Neural cell (in vitro differentiated cells): ENCODE measurements at regions not wholly inside any gene's neighbourhood (a gene's known extent, or its start where the extent isn't known, plus 50 kb on each side); places are given as distances from the start of the nearest gene placed in this dataset.

Experiments used
- H2AFZ ChIP-seq: fragments of 200-600, 300-800 bp; sonication (generic), shearing (Covaris generic); 2 replicates; pipeline ENCODE4 v1.6.0; 2014; ENCODE audit warnings: low read depth, mild to moderate bottlenecking, antibody characterized with exemption, low read length, moderate library complexity
- H3F3A ChIP-seq: fragments of 200-600 bp; shearing (Covaris generic); 2 replicates; pipeline ENCODE4 v1.6.1; 2016; ENCODE audit warnings: mild to moderate bottlenecking, moderate library complexity, mixed read lengths, antibody characterized with exemption, low read length; ENCODE audit not compliant: insufficient read depth, poor library complexity, severe bottlenecking
- H3K27ac ChIP-seq: fragments of 200-600, 300-800 bp; sonication (generic), shearing (Covaris generic); 2 replicates; pipeline ENCODE4 v1.5.1; 2014; ENCODE audit warnings: mild to moderate bottlenecking, low read length, moderate library complexity
- H3K27me3 ChIP-seq: fragments of 300-800, 200-600 bp; sonication (generic), shearing (Covaris generic); 2 replicates; pipeline ENCODE4 v1.6.0; 2014; ENCODE audit warnings: mild to moderate bottlenecking, low read depth, low read length, moderate library complexity; ENCODE audit not compliant: insufficient read depth
- H3K36me3 ChIP-seq: fragments of 300-800, 200-600 bp; sonication (generic), shearing (Covaris generic); 2 replicates; pipeline ENCODE4 v1.5.1; 2014; ENCODE audit warnings: mild to moderate bottlenecking, antibody characterized with exemption, low read length, moderate library complexity; ENCODE audit not compliant: insufficient read depth
- H3K4me2 ChIP-seq: fragments of 300-800, 200-600 bp; sonication (generic), shearing (Covaris generic); 2 replicates; pipeline ENCODE4 v1.6.0; 2014; ENCODE audit warnings: mild to moderate bottlenecking, low read length
- H3K4me3 ChIP-seq: fragments of 300-800, 200-600 bp; sonication (generic), shearing (Covaris generic); 2 replicates; pipeline ENCODE4 v1.5.1; 2014; ENCODE audit warnings: mild to moderate bottlenecking, low read length, moderate library complexity
- H3K79me2 ChIP-seq: fragments of 200-600 bp; shearing (Covaris generic); replicated peaks from 2 replicates; pipeline ENCODE4 v1.6.0; 2014; ENCODE audit warnings: mild to moderate bottlenecking, low read length, moderate library complexity; ENCODE audit not compliant: insufficient read depth
- H3K9ac ChIP-seq: fragments of 300-800, 200-600 bp; sonication (generic), shearing (Covaris generic); 2 replicates; pipeline ENCODE4 v1.6.1; 2016; ENCODE audit warnings: mild to moderate bottlenecking, low read length, mixed read lengths
- H3K9me2 ChIP-seq: fragments of 200-600 bp; shearing (Covaris generic); 2 replicates; pipeline ENCODE4 v1.6.1; 2016; ENCODE audit warnings: mild to moderate bottlenecking, low read length, mixed read lengths; ENCODE audit not compliant: insufficient read depth
- H3K9me3 ChIP-seq: fragments of 200-600, 300-800 bp; sonication (generic), shearing (Covaris generic); 2 replicates; pipeline ENCODE4 v1.6.1; 2016; ENCODE audit warnings: mild to moderate bottlenecking, mixed run types, low read length, moderate library complexity, mixed read lengths
- H4K20me1 ChIP-seq: fragments of 200-600 bp; shearing (Covaris generic); 2 replicates; pipeline ENCODE4 v1.6.1; 2016; ENCODE audit warnings: mild to moderate bottlenecking, mixed run types; ENCODE audit not compliant: insufficient read depth
- CTCF ChIP-seq: fragments of 450-650 bp; IDR thresholded peaks from 2 replicates; pipeline ENCODE4 v1.5.1; 2014; ENCODE audit warnings: antibody characterized with exemption, mild to moderate bottlenecking, moderate library complexity; ENCODE audit not compliant: poor library complexity, severe bottlenecking
- EP300 ChIP-seq: fragments of 450-650 bp; conservative IDR thresholded peaks from 2 replicates; pipeline ENCODE4 v1.6.1; 2014; ENCODE audit warnings: antibody characterized with exemption, mild to moderate bottlenecking, moderate library complexity; ENCODE audit not compliant: poor library complexity, severe bottlenecking
- EZH2 ChIP-seq: fragments of 200-600, 300-800 bp; shearing (Covaris generic), sonication (generic); IDR thresholded peaks from 2 replicates; pipeline ENCODE4 v1.6.1; 2014; ENCODE audit warnings: antibody characterized with exemption, low read length, borderline replicate concordance, mild to moderate bottlenecking; ENCODE audit not compliant: insufficient read depth, poor library complexity, severe bottlenecking
- MXI1 ChIP-seq: fragments of 450-650 bp; conservative IDR thresholded peaks from 2 replicates; pipeline ENCODE4 v1.6.1; 2014; ENCODE audit warnings: antibody characterized with exemption, mild to moderate bottlenecking; ENCODE audit not compliant: poor library complexity, severe bottlenecking
- POLR2AphosphoS5 ChIP-seq: IDR thresholded peaks from 2 replicates; pipeline ENCODE4 v1.6.1; 2012
- RAD21 ChIP-seq: fragments of 450-650 bp; conservative IDR thresholded peaks from 2 replicates; pipeline ENCODE4 v1.6.1; 2014; ENCODE audit warnings: antibody characterized with exemption, mild to moderate bottlenecking, moderate library complexity
- SMC3 ChIP-seq: fragments of 450-650 bp; conservative IDR thresholded peaks from 2 replicates; pipeline ENCODE4 v1.6.1; 2014; ENCODE audit warnings: antibody characterized with exemption, mild to moderate bottlenecking, moderate library complexity; ENCODE audit not compliant: poor library complexity
- TAF1 ChIP-seq: IDR thresholded peaks from 2 replicates; pipeline ENCODE4 v1.6.1; 2012; ENCODE audit warnings: low read depth
- TF ChIP-seq, protein P1 (sequence below): IDR thresholded peaks from 2 replicates; pipeline ENCODE4 v1.6.1; 2012; ENCODE audit warnings: borderline replicate concordance

DNA sequence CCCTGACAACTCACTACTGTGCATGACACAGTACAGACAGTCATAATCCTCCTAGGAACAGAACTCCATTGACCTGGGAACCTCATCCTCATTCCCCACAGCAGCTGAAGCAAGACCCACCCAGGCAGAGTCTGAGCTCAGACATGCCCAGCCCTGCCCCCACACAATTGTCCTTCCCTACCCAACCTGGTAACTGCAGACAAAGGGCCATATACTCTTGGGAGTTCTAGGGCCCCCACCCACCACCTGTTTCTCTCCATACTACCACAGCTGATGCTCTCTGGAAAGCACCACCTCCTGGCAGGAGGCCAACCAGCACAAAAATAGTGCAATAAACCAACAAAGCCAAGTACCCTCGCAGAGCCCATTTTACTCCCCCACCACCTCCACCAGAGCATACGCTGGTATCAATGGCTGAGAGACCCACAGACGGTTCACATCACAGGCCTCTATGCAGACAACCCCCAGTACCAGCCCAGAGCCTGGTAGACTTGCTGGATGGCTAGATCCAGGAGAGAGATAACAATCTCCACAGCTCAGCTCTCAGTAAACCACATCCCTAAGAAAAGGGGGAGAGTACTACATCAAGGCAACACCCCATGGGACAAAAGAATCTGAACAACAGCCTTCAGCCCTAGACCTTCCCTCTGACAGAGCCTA lies 159.7 kb upstream of the CXADR start:
- no peaks in the 10 kb centered on the region for H3K9me3 ChIP-seq
- H3K4me3 ChIP-seq: no peak overlapping the region
- TF ChIP-seq TAF1 (no peak), CTCF (no peak)
- H3K36me3 ChIP-seq: no peaks in the 10 kb centered on the region
- no peaks in the 10 kb centered on the region for H3K79me2 ChIP-seq
- no peak overlapping the region for H3K9ac ChIP-seq
- no peaks in the 10 kb centered on the region for H3F3A ChIP-seq
- H3K4me2 ChIP-seq: no peak overlapping the region
- H2AFZ ChIP-seq: no peak overlapping the region
- no peaks in the 10 kb centered on the region for H4K20me1 ChIP-seq
- no peak overlapping the region for H3K27ac ChIP-seq
- no peaks in the 10 kb centered on the region for H3K27me3 ChIP-seq
- no peaks in the 10 kb centered on the region for H3K9me2 ChIP-seq

- no peak overlapping the region for H3K9ac ChIP-seq
Measured at GRCh38 chr21:17359781-17360180, 153.1 kb upstream of the CXADR start.

DNA sequence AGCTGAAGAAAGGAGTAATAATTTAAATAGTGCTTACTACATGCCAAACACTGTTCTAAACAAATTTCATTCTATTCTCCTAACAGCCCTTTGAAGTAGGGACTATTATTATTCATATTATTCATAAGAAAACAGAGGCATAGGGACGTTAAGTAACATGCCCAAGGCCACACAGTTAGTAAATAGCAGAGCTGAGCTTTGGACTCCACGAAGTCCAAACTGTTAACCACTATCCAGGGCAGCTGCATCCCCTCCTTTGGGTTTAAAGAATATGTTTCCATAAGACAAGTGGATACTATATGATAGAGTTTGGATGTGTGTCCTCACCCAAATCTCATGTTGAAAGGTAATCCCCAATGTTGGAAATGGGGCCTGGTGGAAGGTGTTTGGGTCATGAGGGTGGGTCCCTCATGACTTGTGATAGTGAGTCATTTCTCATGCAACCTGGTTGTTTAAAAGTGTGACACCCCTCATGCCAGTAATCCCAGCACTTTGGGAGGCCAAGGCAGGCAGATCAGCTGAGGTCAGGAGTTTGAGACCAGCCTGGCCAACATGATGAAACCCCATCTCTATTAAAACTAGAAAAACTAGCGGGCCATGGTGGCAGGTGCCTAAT lies 144.0 kb upstream of the CXADR start:
- H3K9ac ChIP-seq: no peak overlapping the region
- H3K9me3 ChIP-seq: no peaks in the 10 kb centered on the region
- TF ChIP-seq EZH2 (no peak), SMC3 (no peak), POLR2AphosphoS5 (no peak), CTCF (no peak)
- TF ChIP-seq, protein P1, sequence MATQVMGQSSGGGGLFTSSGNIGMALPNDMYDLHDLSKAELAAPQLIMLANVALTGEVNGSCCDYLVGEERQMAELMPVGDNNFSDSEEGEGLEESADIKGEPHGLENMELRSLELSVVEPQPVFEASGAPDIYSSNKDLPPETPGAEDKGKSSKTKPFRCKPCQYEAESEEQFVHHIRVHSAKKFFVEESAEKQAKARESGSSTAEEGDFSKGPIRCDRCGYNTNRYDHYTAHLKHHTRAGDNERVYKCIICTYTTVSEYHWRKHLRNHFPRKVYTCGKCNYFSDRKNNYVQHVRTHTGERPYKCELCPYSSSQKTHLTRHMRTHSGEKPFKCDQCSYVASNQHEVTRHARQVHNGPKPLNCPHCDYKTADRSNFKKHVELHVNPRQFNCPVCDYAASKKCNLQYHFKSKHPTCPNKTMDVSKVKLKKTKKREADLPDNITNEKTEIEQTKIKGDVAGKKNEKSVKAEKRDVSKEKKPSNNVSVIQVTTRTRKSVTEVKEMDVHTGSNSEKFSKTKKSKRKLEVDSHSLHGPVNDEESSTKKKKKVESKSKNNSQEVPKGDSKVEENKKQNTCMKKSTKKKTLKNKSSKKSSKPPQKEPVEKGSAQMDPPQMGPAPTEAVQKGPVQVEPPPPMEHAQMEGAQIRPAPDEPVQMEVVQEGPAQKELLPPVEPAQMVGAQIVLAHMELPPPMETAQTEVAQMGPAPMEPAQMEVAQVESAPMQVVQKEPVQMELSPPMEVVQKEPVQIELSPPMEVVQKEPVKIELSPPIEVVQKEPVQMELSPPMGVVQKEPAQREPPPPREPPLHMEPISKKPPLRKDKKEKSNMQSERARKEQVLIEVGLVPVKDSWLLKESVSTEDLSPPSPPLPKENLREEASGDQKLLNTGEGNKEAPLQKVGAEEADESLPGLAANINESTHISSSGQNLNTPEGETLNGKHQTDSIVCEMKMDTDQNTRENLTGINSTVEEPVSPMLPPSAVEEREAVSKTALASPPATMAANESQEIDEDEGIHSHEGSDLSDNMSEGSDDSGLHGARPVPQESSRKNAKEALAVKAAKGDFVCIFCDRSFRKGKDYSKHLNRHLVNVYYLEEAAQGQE: no peak

More at GRCh38 chr21:17359781-17360180, 153.1 kb upstream of the CXADR start:
- no peaks in the 10 kb centered on the region for H3K79me2 ChIP-seq
- no peak overlapping the region for H3K4me2 ChIP-seq
- no peak overlapping the region for H3K4me3 ChIP-seq
- no peak overlapping the region for H2AFZ ChIP-seq
- TF ChIP-seq, protein P1: no peak
- TF ChIP-seq POLR2AphosphoS5: no peak
- TF ChIP-seq RAD21: no peak
- no peak for TF ChIP-seq EZH2
- TF ChIP-seq TAF1: no peak
- TF ChIP-seq SMC3: no peak
- TF ChIP-seq MXI1: no peak
- no peak for TF ChIP-seq EP300
- no peaks in the 10 kb centered on the region for H3F3A ChIP-seq
- no peak overlapping the region for H3K27ac ChIP-seq
- no peaks in the 10 kb centered on the region for H3K9me3 ChIP-seq
- no peaks in the 10 kb centered on the region for H4K20me1 ChIP-seq
- H3K9me2 ChIP-seq: no peaks in the 10 kb centered on the region
- H3K27me3 ChIP-seq: no peaks in the 10 kb centered on the region
- H3K36me3 ChIP-seq: no peaks in the 10 kb centered on the region

More for the DNA sequence above, 144.0 kb upstream of the CXADR start:
- H3K4me2 ChIP-seq: no peak overlapping the region
- no peak overlapping the region for H3K4me3 ChIP-seq
- H3K9me2 ChIP-seq: no peaks in the 10 kb centered on the region
- no peak overlapping the region for H3K27ac ChIP-seq
- H2AFZ ChIP-seq: no peak overlapping the region
- H4K20me1 ChIP-seq: no peaks in the 10 kb centered on the region
- no peaks in the 10 kb centered on the region for H3K36me3 ChIP-seq
- no peaks in the 10 kb centered on the region for H3K27me3 ChIP-seq
- no peaks in the 10 kb centered on the region for H3F3A ChIP-seq
- H3K79me2 ChIP-seq: no peaks in the 10 kb centered on the region
